ENCODE measurements at regions not wholly inside any gene's neighbourhood (a gene's known extent, or its start where the extent isn't known, plus 50 kb on each side); places are given as distances from the start of the nearest gene placed in this dataset.

- no peak for DNase-seq
- Histone ChIP-seq H3K4me1 (no peaks in the 10 kb centered on the region), H3K4me3 (no peak overlapping the region), H3K9me3 (no peaks in the 10 kb centered on the region), H3K27me3 (no peaks in the 10 kb centered on the region), H3K36me3 (no peaks in the 10 kb centered on the region), H3K27ac (no peak overlapping the region)
- intact Hi-C loops (cut with DNase I) = no loop called here
- TF ChIP-seq POLR2A (IDR thresholded peaks at IDR 0.05) = no peak
- no peak for TF ChIP-seq EP300 (IDR thresholded peaks at IDR 0.05)
- no peak for TF ChIP-seq POLR2AphosphoS5 (IDR thresholded peaks at IDR 0.05)
- TF ChIP-seq, protein P1, sequence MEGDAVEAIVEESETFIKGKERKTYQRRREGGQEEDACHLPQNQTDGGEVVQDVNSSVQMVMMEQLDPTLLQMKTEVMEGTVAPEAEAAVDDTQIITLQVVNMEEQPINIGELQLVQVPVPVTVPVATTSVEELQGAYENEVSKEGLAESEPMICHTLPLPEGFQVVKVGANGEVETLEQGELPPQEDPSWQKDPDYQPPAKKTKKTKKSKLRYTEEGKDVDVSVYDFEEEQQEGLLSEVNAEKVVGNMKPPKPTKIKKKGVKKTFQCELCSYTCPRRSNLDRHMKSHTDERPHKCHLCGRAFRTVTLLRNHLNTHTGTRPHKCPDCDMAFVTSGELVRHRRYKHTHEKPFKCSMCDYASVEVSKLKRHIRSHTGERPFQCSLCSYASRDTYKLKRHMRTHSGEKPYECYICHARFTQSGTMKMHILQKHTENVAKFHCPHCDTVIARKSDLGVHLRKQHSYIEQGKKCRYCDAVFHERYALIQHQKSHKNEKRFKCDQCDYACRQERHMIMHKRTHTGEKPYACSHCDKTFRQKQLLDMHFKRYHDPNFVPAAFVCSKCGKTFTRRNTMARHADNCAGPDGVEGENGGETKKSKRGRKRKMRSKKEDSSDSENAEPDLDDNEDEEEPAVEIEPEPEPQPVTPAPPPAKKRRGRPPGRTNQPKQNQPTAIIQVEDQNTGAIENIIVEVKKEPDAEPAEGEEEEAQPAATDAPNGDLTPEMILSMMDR (IDR thresholded peaks at IDR 0.05) = no peak
- 94 to 97% methylated on average over 3 of the region's 3 CpGs for WGBS, 2 donors
These were observed 177.6 kb downstream of the RNF144B start for GRCh38 chr6:18564775-18565174.

- H3K36me3 ChIP-seq = no peaks in the 10 kb centered on the region
- 74 to 76% methylated on average over 1 of the region's 1 CpG for WGBS, 2 donors
- no peak for TF ChIP-seq POLR2AphosphoS5 (IDR thresholded peaks at IDR 0.05)
- TF ChIP-seq POLR2A (IDR thresholded peaks at IDR 0.05) = no peak
- TF ChIP-seq, protein P1 (IDR thresholded peaks at IDR 0.05) = no peak
- TF ChIP-seq EP300 (IDR thresholded peaks at IDR 0.05) = no peak
- intact Hi-C loops (cut with DNase I) = no loop called here
- H3K27ac ChIP-seq = no peak overlapping the region
- H3K4me1 ChIP-seq = no peaks in the 10 kb centered on the region
- H3K4me3 ChIP-seq = no peak overlapping the region
- no peaks in the 10 kb centered on the region for H3K27me3 ChIP-seq
- DNase-seq = no peak
- no peaks in the 10 kb centered on the region for H3K9me3 ChIP-seq
These were observed 178.1 kb downstream of the RNF144B start for GRCh38 chr6:18565231-18565630.

GRCh38 chr6:18567380-18567779 lies 180.2 kb downstream of the RNF144B start:
- intact Hi-C loops (cut with DNase I) = no loop called here

DNA sequence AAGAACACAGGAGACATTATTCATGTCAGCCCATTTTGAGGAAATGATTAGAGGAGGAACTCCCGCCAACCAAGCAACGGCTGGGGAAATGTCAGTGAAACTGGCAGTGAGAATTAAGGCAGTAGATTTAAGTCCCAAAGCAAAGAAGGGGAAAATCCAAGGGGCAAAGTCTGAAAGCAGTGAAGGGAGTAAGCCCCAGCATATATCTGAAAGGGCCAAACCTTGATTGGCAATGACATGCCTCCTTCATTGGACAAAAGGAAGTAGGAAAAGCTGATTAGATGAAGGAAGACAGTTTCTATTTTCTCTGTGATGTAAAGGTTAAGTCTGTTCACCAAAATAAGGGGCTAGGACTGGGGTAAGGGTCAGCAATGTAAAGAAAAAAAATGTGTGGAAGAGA lies 190.3 kb downstream of the RNF144B start:
- intact Hi-C loops (cut with DNase I) = no loop called here
- H3K36me3 ChIP-seq = no peaks in the 10 kb centered on the region
- H3K27ac ChIP-seq = no peak overlapping the region
- H3K4me3 ChIP-seq = no peak overlapping the region
- no peaks in the 10 kb centered on the region for H3K27me3 ChIP-seq
- no peak for DNase-seq
- no peaks in the 10 kb centered on the region for H3K9me3 ChIP-seq
- TF ChIP-seq, protein P1 (IDR thresholded peaks at IDR 0.05) = no peak
- TF ChIP-seq POLR2AphosphoS5 (IDR thresholded peaks at IDR 0.05) = no peak
- no peak for TF ChIP-seq POLR2A (IDR thresholded peaks at IDR 0.05)
- TF ChIP-seq EP300 (IDR thresholded peaks at IDR 0.05) = no peak
- 47 to 51% methylated on average over 2 of the region's 2 CpGs for WGBS, 2 donors
- H3K4me1 ChIP-seq = no peaks in the 10 kb centered on the region

More at GRCh38 chr6:18567380-18567779, 180.2 kb downstream of the RNF144B start:
- Histone ChIP-seq H3K4me1 (no peaks in the 10 kb centered on the region), H3K27ac (no peak overlapping the region), H3K9me3 (no peaks in the 10 kb centered on the region), H3K4me3 (no peak overlapping the region), H3K27me3 (no peaks in the 10 kb centered on the region), H3K36me3 (no peaks in the 10 kb centered on the region)
- no peak for DNase-seq
- TF ChIP-seq EP300 (IDR thresholded peaks at IDR 0.05) (no peak), POLR2A (IDR thresholded peaks at IDR 0.05) (no peak)
- 93 to 97% methylated on average over 2 of the region's 2 CpGs for WGBS, 2 donors

DNA sequence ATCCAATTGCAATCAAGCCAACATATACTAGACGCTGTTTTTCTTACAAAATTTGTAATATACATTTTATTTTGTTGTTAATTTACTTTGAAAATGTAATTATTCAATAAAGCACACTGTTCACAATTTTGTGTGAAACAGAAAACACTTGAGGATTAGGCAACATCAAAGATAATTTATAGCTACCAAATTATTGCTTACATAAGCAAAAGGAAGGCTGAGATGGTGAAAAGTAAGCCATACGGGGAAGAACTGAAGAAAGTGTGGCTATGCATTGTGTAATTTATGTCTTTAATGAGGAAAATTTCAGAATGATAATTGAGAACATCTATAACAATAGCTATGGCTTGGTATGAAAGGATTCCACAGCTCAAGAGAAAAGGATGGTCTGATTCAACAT lies 192.0 kb downstream of the RNF144B start:
- 72 to 77% methylated on average over 2 of the region's 2 CpGs for WGBS, 2 donors
- intact Hi-C loops (cut with DNase I) = no loop called here
- Histone ChIP-seq H3K4me3 (no peak overlapping the region), H3K4me1 (no peaks in the 10 kb centered on the region), H3K27ac (no peak overlapping the region), H3K36me3 (no peaks in the 10 kb centered on the region), H3K27me3 (no peaks in the 10 kb centered on the region), H3K9me3 (no peaks in the 10 kb centered on the region)
- DNase-seq = no peak
- TF ChIP-seq, protein P1 (IDR thresholded peaks at IDR 0.05) = no peak

Measured in sigmoid colon (tissue), 6 donors.